IMR-90 (cell line): ENCODE measurements at regions not wholly inside any gene's neighbourhood (a gene's known extent, or its start where the extent isn't known, plus 50 kb on each side); places are given as distances from the start of the nearest gene placed in this dataset.

ENCODE experiments used
- ATAC-seq: fragments of 200-7000 bp; cut with Tn5 transposase; 2 replicates; pipeline ENCODE4 v1.9.1; 2020; ENCODE audit warnings: low read depth, mild to moderate bottlenecking, moderate library complexity
- BruUV-seq: library from RNA; stranded (reverse); fragments of 400-500 nt; replicated peaks from 2 replicates; lab custom pipeline; 2021; lab: Mats Ljungman, UMichigan
- CTCF ChIA-PET: fragments of 300-600 bp; formaldehyde crosslinking; extraction: SDS; loops from one replicate; lab custom pipeline; 2021; ENCODE audit warnings: antibody characterized with exemption; lab: Yijun Ruan, JAX
- POLR2A ChIA-PET: fragments of 300-600 bp; sonication (Branson Sonifier 250); formaldehyde crosslinking; loops from one replicate; lab custom pipeline; 2022; ENCODE audit warnings: antibody characterized with exemption; ENCODE audit not compliant: unreplicated experiment; lab: Charles Lee
- DNase-seq: peaks from one replicate; pipeline ENCODE4 v3.0.0; 2013
- H2AFZ ChIP-seq: replicated peaks from 2 replicates; pipeline ENCODE3; 2013; ENCODE audit warnings: low read length, mild to moderate bottlenecking; ENCODE audit not compliant: poor library complexity
- H2AK5ac ChIP-seq: 2 replicates; pipeline ENCODE4 v1.6.1; 2013; ENCODE audit warnings: low read depth, low read length, inconsistent platforms
- H2AK9ac ChIP-seq: replicated peaks from 2 replicates; pipeline ENCODE3; 2013; ENCODE audit warnings: mild to moderate bottlenecking, low read depth, low read length, moderate library complexity; ENCODE audit not compliant: poor library complexity
- H2BK120ac ChIP-seq: 2 replicates; pipeline ENCODE4 v1.6.1; 2013; ENCODE audit warnings: low read depth, low read length, inconsistent platforms
- H2BK15ac ChIP-seq: 3 replicates; pipeline ENCODE4 v1.6.1; 2013; ENCODE audit warnings: low read depth, low read length, inconsistent platforms
- H2BK20ac ChIP-seq: 2 replicates; pipeline ENCODE4 v1.6.1; 2013; ENCODE audit warnings: low read depth, mild to moderate bottlenecking, inconsistent platforms, low read length, moderate library complexity
- H2BK5ac ChIP-seq: 2 replicates; pipeline ENCODE4 v1.6.1; 2013; ENCODE audit warnings: mild to moderate bottlenecking, low read depth, low read length, inconsistent platforms; ENCODE audit not compliant: poor library complexity, severe bottlenecking
- H3K14ac ChIP-seq: replicated peaks from 2 replicates; pipeline ENCODE4 v1.6.1; 2013; ENCODE audit warnings: low read depth, low read length, inconsistent platforms
- H3K18ac ChIP-seq: 2 replicates; pipeline ENCODE4 v1.6.1; 2013; ENCODE audit warnings: low read depth, low read length, control low read depth
- H3K23ac ChIP-seq: 2 replicates; pipeline ENCODE4 v1.6.1; 2013; ENCODE audit warnings: low read depth, low read length, inconsistent platforms
- H3K27ac ChIP-seq: 2 replicates; pipeline ENCODE4 v1.5.1; 2013; ENCODE audit warnings: mild to moderate bottlenecking, control low read depth, low read length; ENCODE audit not compliant: insufficient read depth
- H3K27me3 ChIP-seq: 2 replicates; pipeline ENCODE4 v1.6.1; 2013; ENCODE audit warnings: low read length; ENCODE audit not compliant: control insufficient read depth, insufficient read depth
- H3K36me3 ChIP-seq: 2 replicates; pipeline ENCODE4 v1.6.1; 2013; ENCODE audit warnings: low read length, mixed read lengths; ENCODE audit not compliant: control insufficient read depth, insufficient read depth
- H3K4ac ChIP-seq: 2 replicates; pipeline ENCODE4 v1.6.1; 2013; ENCODE audit warnings: low read depth, low read length, inconsistent platforms
- H3K4me1 ChIP-seq: 2 replicates; pipeline ENCODE4 v1.6.1; 2013; ENCODE audit warnings: low read length, mixed read lengths; ENCODE audit not compliant: control insufficient read depth, insufficient read depth
- H3K4me2 ChIP-seq: 2 replicates; pipeline ENCODE4 v1.6.1; 2013; ENCODE audit warnings: low read depth, mild to moderate bottlenecking, control low read depth, low read length, moderate library complexity
- H3K4me3 ChIP-seq: 2 replicates; pipeline ENCODE4 v1.5.1; 2013; ENCODE audit warnings: low read depth, mild to moderate bottlenecking, control low read depth, low read length, moderate library complexity; ENCODE audit not compliant: insufficient read depth
- H3K56ac ChIP-seq: 2 replicates; pipeline ENCODE4 v1.6.1; 2013; ENCODE audit warnings: low read length, inconsistent platforms; ENCODE audit not compliant: insufficient read depth; ENCODE audit errors: extremely low read depth
- H3K79me1 ChIP-seq, 2 experiments: 2 replicates each; pipeline ENCODE4 v1.6.1; 2013; ENCODE audit warnings: low read length in 2 of 2, inconsistent platforms in 1 of 2, low read depth in 1 of 2
- H3K9ac ChIP-seq: 2 replicates; pipeline ENCODE4 v1.6.1; 2013; ENCODE audit warnings: low read depth, low read length, control low read depth
- H3K9me1 ChIP-seq: 2 replicates; pipeline ENCODE4 v1.6.1; 2013; ENCODE audit warnings: low read length, inconsistent platforms; ENCODE audit not compliant: insufficient read depth
- H3K9me3 ChIP-seq: 2 replicates; pipeline ENCODE4 v1.6.1; 2013; ENCODE audit warnings: low read length; ENCODE audit not compliant: control insufficient read depth, insufficient read depth
- H4K20me1 ChIP-seq: 2 replicates; pipeline ENCODE4 v1.6.1; 2013; ENCODE audit warnings: low read length, inconsistent platforms; ENCODE audit not compliant: insufficient read depth
- H4K5ac ChIP-seq: 2 replicates; pipeline ENCODE4 v1.6.1; 2013; ENCODE audit warnings: mild to moderate bottlenecking, low read depth, low read length, control low read depth
- H4K8ac ChIP-seq, 2 experiments: 2 replicates each; pipeline ENCODE4 v1.6.1; 2013; ENCODE audit warnings: low read depth in 2 of 2, low read length in 2 of 2, control low read depth in 1 of 2, inconsistent platforms in 1 of 2
- H4K91ac ChIP-seq: 2 replicates; pipeline ENCODE4 v1.6.1; 2013; ENCODE audit warnings: low read depth, low read length, inconsistent platforms; ENCODE audit not compliant: insufficient read depth
- CEBPB ChIP-seq: IDR thresholded peaks from 2 replicates; pipeline ENCODE4 v1.6.1; 2012; ENCODE audit warnings: low read depth, low read length, improper control_type of control experiment
- FOS ChIP-seq: fragments of 150-350 bp; IDR thresholded peaks from 2 replicates; pipeline ENCODE4 v1.6.1; 2016; ENCODE audit warnings: low read depth, low read length
- MAFK ChIP-seq: IDR thresholded peaks from 2 replicates; pipeline ENCODE4 v1.6.1; 2012; ENCODE audit warnings: low read depth, low read length, improper control_type of control experiment
- NFE2L2 ChIP-seq: fragments of 150-350 bp; IDR thresholded peaks from 2 replicates; pipeline ENCODE4 v1.6.1; 2016; ENCODE audit warnings: low read depth, mild to moderate bottlenecking, low read length
- POLR2A ChIP-seq: IDR thresholded peaks from 2 replicates; pipeline ENCODE4 v1.6.1; 2012; ENCODE audit warnings: mild to moderate bottlenecking, low read depth, low read length
- RAD21 ChIP-seq: IDR thresholded peaks from 2 replicates; pipeline ENCODE4 v1.6.1; 2012; ENCODE audit warnings: low read length, improper control_type of control experiment
- RCOR1 ChIP-seq: IDR thresholded peaks from 2 replicates; pipeline ENCODE4 v1.6.1; 2012; ENCODE audit warnings: mild to moderate bottlenecking, low read length, improper control_type of control experiment; ENCODE audit not compliant: insufficient replicate concordance
- SMC3 ChIP-seq: fragments of 150-350 bp; IDR thresholded peaks from 2 replicates; pipeline ENCODE4 v1.6.1; 2016; ENCODE audit warnings: low read depth, mild to moderate bottlenecking, antibody characterized with exemption, low read length, moderate library complexity
- WGBS, 2 experiments: methylation state at CpG; one replicate each; pipeline versions ENCODE4 v1.1.5 to v1.1.7; 2013; ENCODE audit warnings: missing lambda C conversion rate in 2 of 2; ENCODE audit not compliant: insufficient read length in 1 of 2; ENCODE audit errors: extremely low coverage in 2 of 2; 5-methylcytosine and 5-hydroxymethylcytosine counted together
- dilution Hi-C: fragments of 300-500 bp; cut with HindIII; formaldehyde crosslinking; loops from one replicate; pipeline ENCODE4 v1.14.3; 2018; ENCODE audit warnings: low sequenced_read_pairs; ENCODE audit not compliant: unreplicated experiment
- in situ Hi-C: fragments of 300-500 bp; cut with MboI; formaldehyde crosslinking; loops from 3 replicates; pipeline ENCODE4 v1.14.3; 2019; ENCODE audit warnings: low sequenced_read_pairs, inconsistent platforms, mixed read lengths
- intact Hi-C: fragments of 100-400 bp; cut with micrococcal nuclease; formaldehyde crosslinking; loops from 2 replicates; pipeline ENCODE4 v1.10.0; 2022
- TF ChIP-seq, protein P1 (sequence below): conservative IDR thresholded peaks from 2 replicates; pipeline ENCODE4 v1.5.1; 2012; ENCODE audit warnings: mild to moderate bottlenecking, low read depth, low read length, improper control_type of control experiment
- TF ChIP-seq, protein P2 (sequence below): fragments of 150-350 bp; IDR thresholded peaks from 2 replicates; pipeline ENCODE4 v1.6.1; 2016; ENCODE audit warnings: low read depth, mild to moderate bottlenecking, low read length, moderate library complexity, borderline replicate concordance

DNA sequence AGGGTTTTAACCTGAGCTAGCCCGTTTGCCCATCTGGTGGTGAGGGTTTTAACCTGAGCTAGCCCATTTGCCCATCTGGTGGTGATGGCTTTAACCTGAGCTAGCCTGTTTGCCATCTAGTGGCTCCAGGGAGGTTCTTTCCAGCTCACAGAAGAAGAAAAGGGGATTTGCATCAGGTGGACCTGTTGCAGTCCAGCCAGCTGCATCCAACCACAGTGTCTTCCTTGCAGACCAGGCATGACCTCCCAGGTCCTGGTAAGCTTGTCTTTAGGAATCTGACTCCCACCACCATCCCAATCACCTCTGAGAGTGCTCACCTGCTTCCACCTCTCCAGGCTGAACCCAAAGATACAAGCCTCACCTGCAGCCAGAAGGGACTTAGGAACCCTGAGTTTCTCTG lies 62.4 kb upstream of the EMX2 start:
- H4K91ac ChIP-seq, result no peak overlapping the region
- ChIA-PET POLR2A (no interaction called here), CTCF (no interaction called here)
- no peaks in the 10 kb centered on the region for H4K20me1 ChIP-seq
- no peak overlapping the region for H2BK15ac ChIP-seq
- no peak overlapping the region for H4K5ac ChIP-seq
- no peak overlapping the region for H2BK120ac ChIP-seq
- dilution Hi-C loops (no loop called here), in situ Hi-C loops (no loop called here), intact Hi-C loops (no loop called here)
- no peaks in the 10 kb centered on the region for H3K9me1 ChIP-seq
- no peak overlapping the region for H3K18ac ChIP-seq
- H2AK5ac ChIP-seq, result no peak overlapping the region
- no peak overlapping the region for H3K4ac ChIP-seq
- no peak overlapping the region for H3K56ac ChIP-seq
- no CpG with 5 or more reads among the region's 1 CpG for WGBS, 2 experiments
- no peak overlapping the region for H3K4me2 ChIP-seq
- no peaks in the 10 kb centered on the region for H3K4me1 ChIP-seq
- no peak for TF ChIP-seq CEBPB
- TF ChIP-seq POLR2A, result no peak
- TF ChIP-seq, protein P1, sequence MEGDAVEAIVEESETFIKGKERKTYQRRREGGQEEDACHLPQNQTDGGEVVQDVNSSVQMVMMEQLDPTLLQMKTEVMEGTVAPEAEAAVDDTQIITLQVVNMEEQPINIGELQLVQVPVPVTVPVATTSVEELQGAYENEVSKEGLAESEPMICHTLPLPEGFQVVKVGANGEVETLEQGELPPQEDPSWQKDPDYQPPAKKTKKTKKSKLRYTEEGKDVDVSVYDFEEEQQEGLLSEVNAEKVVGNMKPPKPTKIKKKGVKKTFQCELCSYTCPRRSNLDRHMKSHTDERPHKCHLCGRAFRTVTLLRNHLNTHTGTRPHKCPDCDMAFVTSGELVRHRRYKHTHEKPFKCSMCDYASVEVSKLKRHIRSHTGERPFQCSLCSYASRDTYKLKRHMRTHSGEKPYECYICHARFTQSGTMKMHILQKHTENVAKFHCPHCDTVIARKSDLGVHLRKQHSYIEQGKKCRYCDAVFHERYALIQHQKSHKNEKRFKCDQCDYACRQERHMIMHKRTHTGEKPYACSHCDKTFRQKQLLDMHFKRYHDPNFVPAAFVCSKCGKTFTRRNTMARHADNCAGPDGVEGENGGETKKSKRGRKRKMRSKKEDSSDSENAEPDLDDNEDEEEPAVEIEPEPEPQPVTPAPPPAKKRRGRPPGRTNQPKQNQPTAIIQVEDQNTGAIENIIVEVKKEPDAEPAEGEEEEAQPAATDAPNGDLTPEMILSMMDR, result no peak
- no peak for TF ChIP-seq RCOR1
- TF ChIP-seq NFE2L2, result no peak
- TF ChIP-seq SMC3, result no peak
- TF ChIP-seq RAD21, result no peak
- no peak for TF ChIP-seq FOS
- TF ChIP-seq, protein P2, sequence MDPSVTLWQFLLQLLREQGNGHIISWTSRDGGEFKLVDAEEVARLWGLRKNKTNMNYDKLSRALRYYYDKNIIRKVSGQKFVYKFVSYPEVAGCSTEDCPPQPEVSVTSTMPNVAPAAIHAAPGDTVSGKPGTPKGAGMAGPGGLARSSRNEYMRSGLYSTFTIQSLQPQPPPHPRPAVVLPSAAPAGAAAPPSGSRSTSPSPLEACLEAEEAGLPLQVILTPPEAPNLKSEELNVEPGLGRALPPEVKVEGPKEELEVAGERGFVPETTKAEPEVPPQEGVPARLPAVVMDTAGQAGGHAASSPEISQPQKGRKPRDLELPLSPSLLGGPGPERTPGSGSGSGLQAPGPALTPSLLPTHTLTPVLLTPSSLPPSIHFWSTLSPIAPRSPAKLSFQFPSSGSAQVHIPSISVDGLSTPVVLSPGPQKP, result no peak
- no peak for TF ChIP-seq MAFK
- no peaks in the 10 kb centered on the region for H3K27me3 ChIP-seq
- no TSS peak for BruUV-seq
- no peak overlapping the region for H3K4me3 ChIP-seq
- H3K36me3 ChIP-seq, result no peaks in the 10 kb centered on the region
- no peak overlapping the region for H3K27ac ChIP-seq
- H4K8ac ChIP-seq, result no peak overlapping the region
- ATAC-seq, result no peak
- no peak for DNase-seq
- no peak overlapping the region for H2BK20ac ChIP-seq
- no peaks in the 10 kb centered on the region for H3K79me1 ChIP-seq
- H3K9ac ChIP-seq, result no peak overlapping the region
- no peak overlapping the region for H2AK9ac ChIP-seq
- no peak overlapping the region for H2BK5ac ChIP-seq
- H3K23ac ChIP-seq, result no peak overlapping the region
- no peak overlapping the region for H2AFZ ChIP-seq
- H3K9me3 ChIP-seq, result no peaks in the 10 kb centered on the region; the same call in 1 of the 2 replicates
- no peak overlapping the region for H3K14ac ChIP-seq
